OCI-LY7 (cell line): ENCODE measurements at regions not wholly inside any gene's neighbourhood (a gene's known extent, or its start where the extent isn't known, plus 50 kb on each side); places are given as distances from the start of the nearest gene placed in this dataset.

Source experiments
- CTCF ChIP-seq: fragments of 200-600 bp; sonication (generic); conservative IDR thresholded peaks from 2 replicates; pipeline ENCODE4 v1.5.1; 2014; ENCODE audit warnings: mild to moderate bottlenecking, antibody characterized with exemption, low read length, moderate library complexity, mixed read lengths
- EZH2phosphoT487 ChIP-seq: fragments of 200-600 bp; sonication (generic); IDR thresholded peaks from 2 replicates; pipeline ENCODE4 v1.6.1; 2018; ENCODE audit warnings: low read depth, borderline replicate concordance, mild to moderate bottlenecking, mixed run types, antibody characterized with exemption, low read length, moderate library complexity, mixed read lengths

DNA sequence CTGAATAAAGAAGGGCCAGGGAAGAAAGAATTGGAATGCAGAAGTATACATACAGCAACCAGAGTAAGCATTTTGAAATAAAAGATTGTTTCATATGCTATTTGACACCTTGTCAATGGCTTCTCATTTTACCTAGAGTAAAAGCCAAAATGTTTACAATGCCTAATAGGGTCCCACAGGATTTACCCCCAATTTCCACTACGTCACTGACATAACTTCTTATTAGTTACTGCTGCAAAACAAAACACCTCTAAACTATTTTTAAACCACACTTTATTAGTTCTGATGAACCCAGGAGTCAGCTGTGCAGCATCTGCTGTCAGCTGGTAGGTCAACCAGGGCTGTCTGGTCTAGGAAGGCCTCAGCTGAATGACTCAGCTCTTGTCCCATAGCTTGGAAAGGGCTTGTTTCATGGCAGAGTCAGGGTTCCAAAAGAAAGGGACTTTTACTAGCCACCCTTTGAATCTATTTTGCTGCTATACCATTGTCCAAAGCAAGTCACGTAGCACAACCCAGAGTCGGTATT is 945.1 kb downstream of the EPHA3 start:
- TF ChIP-seq CTCF (no peak), EZH2phosphoT487 (no peak)
